Activated naive CD8-positive, alpha-beta T cell treated with anti-CD3 and anti-CD28 coated beads, Interleukin-2, amount 50 U/mL, for 16 hours (primary cell): ENCODE measurements at regions not wholly inside any gene's neighbourhood (a gene's known extent, or its start where the extent isn't known, plus 50 kb on each side); places are given as distances from the start of the nearest gene placed in this dataset.
"Not testable (repeated sequence)": the region's sequence is repeated elsewhere in the genome, so short reads cannot be mapped to it uniquely, and the experiment has no call there.

Experiments
- DNase-seq: peaks from one replicate; pipeline ENCODE4 v3.0.0-alpha.2; 2020; ENCODE audit warnings: low read depth, low spot score

DNA sequence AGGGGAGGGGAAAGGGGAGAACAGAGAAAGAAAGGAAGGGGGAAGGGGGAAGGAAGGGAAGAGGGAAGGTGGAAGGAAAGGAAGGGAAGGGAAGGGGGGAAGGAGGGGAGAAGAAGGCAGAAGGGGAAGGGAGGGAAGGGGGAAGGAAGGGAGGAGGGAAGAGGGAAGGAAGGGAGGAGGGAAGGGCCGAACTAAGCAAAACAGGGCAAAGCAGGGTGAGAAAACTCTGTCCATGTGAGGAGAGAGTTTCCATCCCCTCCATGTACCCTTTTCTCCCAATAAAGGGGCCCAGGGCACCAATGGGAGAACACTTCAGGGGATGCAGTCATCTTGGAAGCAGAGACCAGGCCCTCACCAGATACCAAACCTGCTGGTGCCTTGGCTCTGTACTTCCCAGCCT is 256.8 kb upstream of the CDH5 start:
- DNase-seq, result no peak

DNA sequence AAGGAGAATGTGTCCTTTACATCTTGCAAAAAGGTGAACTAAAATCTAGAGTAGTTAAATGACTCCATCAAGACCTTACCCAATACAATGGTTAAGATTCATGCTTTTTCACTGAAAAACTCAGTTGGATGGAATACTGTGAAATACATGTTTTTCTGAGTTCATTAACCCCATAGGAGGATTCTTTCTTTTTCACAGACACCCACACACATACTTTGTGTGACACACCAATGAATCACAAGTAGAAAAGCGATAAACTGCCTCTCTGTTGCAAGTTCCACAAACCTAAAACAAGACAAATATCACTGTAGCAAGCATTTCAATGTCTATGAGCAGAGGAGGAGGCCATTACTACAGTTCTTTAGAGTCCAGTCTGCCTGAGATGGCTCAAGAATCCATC is 258.8 kb upstream of the CDH5 start:
- DNase-seq, result no peak

DNA sequence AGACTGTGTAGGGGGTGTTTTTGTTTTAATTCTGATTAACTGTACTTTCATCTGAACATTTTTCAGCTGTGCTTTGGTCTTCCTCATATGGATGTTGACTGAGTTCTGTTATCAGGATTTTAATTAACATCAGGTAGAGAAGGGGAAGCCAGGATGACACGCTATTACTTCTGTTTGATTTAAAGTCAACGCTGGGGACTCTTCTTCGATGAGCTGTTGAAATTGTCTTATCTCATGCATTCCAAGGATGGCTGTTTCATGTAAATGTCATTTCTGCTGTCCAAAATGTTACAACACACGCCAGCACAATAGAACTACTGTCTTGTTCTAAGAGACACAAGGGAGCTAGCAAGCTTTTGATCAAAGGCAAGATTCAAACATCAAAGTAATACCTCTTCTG is 263.3 kb upstream of the CDH5 start:
- DNase-seq, result no peak

DNA sequence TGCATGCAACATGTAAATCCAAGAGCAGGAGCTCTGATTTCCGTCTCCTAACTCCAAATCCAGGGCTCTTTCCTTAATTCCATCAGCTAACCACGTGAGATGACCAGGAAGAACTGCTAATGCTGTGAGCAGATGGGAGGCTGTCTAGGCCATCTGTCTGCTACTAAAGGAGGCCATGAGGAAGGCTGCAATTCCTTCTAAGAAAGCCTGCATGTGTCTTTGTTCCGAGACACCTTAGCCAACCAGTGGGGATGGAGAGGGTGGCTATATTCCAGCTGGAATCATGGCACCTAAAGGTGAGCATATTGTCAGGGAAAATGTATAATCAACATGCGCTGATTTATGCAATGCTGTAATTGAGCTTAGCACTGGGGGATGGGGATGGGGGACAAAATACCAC is 267.2 kb upstream of the CDH5 start:
- DNase-seq, result no peak

DNA sequence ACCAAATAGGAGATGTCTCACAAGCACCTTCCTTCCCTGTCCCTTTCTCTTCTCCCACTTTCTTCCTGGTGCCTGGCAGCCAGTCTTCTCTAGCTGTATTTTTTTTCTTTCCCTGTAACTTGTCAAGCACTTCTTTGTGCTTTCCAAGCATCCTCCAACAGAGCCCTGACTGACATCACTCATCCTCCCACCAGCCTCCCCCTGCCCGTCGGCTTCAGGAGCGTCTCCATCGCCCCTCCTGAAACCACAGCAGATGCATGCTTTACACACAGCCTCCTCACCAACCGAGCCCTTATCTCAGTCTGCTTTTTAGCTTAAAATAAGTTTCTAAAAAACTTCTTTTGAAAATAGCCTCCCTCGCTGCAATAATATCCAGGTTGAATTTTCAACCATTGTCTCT is 268.7 kb upstream of the CDH5 start:
- no peak for DNase-seq

DNA sequence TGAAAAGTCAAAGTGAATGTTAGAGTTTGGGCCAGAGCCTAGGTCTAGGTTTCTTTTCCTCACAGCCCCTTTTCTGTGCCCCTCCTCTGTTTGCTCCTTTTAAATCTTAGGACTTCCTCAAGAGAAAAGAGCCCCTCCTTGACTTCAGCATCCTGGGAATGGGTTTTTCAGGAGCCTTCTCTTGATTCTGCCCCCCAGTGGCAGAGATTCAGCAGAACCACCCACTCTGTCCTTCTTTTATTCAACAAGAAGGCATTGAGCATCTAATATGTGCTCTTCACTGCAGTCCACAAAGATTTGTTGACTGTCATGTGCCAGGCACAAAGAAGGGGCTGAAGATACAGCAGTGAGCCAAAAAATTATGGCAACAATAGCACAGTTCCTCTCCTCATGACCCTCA is 270.8 kb upstream of the CDH5 start:
- DNase-seq, result no peak

DNA sequence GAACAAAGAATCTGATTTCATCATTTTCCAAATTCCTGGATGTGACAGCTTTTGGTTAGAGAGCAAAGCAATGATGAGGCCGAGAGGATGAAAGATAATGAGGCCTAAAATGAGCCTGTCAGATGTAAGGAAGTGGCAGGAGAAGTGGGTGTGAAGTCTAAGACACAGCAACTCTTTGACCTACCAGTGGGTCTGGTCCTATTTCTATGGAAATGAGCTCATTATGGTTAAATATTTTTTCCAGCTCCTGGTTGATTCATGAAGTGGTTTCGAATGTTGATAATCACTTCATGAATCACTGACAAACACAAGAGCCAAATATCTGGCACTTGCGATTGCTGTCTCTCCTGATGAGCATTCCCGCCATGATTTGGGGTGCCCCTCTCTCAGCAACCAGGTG is 273.3 kb upstream of the CDH5 start:
- DNase-seq, result no peak

DNA sequence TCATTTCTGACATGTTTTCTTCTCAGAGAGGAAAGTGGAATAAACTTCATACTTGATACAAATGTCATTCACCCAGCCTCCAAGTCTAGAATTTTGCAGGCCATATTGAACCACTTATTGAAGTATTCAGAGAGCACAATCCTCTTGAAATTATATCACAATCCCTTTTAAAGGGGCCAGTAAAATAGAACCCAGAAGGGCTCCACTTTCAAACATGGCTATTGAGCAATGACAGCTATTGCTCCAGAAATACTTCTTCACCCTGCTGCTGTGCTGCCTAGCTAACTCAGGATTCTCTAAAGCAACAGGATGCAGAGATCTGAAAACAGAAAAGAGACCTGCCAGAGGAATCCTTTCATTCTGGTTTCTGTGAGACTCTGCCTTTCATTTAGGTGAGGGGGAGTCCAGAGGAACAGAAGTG is 275.0 kb upstream of the CDH5 start:
- DNase-seq, result no peak

DNA sequence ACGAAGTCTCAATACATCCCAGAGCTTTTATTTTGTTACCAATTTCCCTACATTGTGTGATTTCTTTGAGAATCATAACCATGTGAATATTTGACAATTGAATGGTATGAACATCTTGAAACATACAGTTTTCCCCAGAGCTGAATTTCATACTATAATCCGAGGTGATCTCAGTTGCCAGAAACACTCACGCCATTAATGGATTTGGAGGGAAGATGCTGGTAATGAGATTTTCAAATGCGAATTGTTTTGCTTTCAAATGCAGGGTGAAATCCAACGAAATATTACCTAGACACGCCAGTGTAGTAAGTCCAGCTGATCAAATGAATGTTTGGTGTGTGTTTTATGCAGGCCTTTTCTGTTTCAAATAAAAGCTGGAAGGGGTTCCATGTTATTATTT is 277.8 kb upstream of the CDH5 start:
- no peak for DNase-seq

DNA sequence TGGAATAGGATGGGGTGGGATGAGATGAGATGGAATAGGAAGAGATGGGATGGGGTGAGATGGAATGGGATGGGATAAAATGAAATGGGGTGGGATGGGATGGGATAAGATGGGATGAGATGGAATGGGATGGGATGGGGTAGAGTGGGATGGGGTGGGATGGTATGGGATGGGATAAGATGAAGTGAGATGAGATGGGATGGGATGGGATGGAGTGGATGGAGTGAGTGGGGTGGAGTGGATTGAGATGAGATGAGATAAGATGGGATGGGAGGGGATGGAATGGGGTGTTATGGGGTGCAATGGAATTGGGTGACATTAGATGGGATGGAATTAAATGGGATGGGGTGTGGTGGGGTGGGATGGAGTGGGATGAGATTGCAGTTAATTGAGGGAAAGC is 279.2 kb upstream of the CDH5 start:
- DNase-seq, result no peak

DNA sequence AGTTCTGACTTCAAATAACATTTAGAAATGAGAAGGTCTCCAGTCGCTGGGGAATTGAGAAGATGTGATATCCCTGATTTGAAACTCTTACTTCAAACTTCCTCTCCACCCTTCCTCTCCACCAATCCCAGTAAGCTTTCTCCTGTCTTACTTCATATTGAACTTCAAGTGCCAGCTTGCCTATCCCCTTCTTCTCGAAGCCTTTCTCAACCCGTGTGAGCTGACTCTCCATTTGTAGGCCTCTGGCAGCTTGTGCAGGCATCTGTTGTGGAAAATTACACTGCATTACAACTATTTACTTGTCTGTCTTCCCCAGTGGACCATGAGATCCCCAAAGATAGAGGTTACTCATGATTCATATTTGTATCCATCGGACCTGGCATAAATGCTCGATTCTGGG is 280.8 kb upstream of the CDH5 start:
- DNase-seq, result no peak

DNA sequence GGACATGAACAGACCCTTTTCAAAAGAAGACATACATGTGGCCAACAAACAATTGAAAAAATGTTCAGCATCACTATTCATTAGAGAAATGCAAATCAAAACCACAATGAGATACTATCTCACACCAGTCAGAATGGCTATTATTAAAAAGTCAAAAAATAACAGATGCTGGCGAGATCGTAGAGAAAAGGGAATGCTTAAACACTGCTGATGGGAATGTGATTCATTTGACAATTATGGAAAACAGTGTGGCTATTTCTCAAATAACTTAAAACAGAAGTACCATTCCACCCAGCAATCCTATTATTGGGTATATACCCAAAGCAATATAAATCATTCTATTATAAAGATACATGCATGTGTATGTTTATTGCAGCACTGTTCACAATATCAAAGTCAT is 281.8 kb upstream of the CDH5 start:
- DNase-seq, result not testable (repeated sequence)

DNA sequence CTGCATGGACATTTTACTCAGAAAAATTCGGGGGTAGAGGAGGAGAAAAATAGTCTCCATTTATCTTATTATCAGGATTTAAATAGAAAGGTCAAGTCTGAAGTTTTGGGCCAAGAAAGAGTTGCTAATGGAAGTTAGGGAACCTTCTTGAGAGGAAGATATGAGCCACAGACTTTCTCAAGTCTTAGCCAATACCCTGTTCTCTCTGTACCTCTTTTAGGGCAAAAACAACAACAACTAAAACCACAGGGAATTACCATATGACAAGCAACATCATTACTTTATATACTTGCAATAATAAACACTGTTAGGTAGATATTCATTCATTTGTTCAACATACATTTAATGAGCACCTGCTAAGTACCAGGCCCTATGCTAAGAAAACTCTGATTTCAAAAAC is 282.2 kb upstream of the CDH5 start:
- DNase-seq, result no peak

DNA sequence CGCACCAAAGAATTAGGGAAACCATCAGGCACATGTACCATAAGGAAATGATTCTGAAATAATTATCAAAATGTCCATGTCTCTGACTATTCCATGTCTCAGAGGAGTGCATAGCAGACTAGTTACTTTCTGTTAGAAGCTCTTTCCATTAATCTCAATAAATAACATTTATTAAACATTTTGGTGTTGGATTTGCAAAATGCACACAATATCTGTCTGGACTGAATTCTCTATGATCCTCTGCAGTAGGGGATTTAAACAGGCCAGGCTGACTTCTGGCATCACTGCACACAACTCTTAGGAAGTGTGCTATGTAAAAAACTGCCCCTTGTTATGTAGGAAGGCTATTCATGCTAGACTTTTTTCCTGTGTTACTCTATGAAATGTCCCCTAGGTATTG is 283.3 kb upstream of the CDH5 start:
- DNase-seq, result no peak

DNA sequence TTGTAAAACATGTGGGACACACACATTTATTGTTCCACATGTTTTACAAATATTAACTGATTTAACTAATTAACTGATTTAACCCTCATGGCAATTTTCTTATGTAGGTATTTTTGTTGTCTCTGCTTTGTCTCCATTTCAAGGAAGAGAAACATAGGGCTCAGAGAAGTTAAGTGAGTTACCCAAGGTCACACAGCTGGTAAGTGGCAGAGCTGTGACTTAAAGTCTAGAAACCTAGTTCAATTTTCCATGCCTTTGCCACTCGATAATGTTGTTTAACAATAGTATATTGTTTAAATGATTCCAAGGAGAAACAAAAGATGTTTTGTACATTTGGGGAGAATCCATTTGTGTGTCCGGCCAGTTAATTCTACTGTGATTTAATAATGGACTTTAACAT is 284.1 kb upstream of the CDH5 start:
- no peak for DNase-seq

DNA sequence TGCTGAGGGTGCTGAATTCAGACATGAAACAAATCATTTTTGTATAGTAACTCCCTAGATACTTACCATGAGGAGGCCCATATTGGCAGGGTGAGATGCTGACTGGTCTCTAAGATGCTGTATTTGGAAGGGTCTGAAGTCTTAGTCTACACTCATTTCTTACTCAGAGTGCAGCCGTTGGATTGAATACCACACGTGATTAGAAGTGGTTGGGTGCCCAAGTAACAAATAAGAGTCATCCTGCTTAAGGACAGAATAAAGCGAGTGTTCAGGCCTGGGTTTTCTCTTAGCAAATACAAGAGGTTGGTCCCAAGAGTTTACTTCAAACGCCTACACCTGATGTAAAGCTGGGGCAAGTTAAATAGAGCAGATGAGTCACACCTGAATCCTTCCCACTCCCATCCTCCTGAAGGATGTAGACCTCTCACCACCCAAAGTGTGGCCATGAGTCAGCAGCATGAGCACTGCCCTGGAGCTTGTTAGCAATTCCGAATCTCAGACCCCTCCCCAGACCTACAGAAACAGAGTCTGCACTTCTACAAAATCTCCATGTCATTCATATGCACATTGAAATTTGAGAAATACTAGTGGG is 284.6 kb upstream of the CDH5 start:
- DNase-seq, result no peak

DNA sequence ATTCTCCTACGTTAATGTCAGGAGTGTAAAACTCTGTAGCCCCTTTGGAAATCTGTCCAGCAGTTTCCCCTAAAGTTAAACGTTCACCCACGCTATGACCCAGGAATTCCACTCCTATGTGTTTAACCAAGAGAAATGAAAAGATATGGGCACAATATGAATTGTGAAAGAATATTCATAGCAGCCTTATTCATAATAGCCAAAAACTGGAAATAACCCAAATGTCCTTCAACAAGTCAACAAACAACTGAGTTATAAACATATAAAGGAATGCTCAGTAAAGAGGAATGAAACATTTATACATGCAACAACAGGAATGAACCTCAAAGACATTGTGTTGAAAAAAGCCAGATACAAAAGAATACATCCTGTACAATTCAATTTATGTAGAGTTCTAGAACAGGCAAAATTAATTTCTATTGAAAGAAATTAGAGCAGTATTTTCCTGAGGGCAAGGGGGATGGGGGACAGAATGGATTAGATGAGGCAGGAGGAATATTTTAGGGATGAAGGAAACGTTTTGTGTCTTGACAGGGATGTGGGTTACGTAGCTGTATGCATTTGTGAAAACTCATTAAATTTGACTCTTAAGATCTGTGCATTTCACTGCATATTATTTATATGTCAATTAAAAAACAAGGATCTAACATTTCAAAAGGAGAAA is 286.7 kb upstream of the CDH5 start:
- no peak for DNase-seq

DNA sequence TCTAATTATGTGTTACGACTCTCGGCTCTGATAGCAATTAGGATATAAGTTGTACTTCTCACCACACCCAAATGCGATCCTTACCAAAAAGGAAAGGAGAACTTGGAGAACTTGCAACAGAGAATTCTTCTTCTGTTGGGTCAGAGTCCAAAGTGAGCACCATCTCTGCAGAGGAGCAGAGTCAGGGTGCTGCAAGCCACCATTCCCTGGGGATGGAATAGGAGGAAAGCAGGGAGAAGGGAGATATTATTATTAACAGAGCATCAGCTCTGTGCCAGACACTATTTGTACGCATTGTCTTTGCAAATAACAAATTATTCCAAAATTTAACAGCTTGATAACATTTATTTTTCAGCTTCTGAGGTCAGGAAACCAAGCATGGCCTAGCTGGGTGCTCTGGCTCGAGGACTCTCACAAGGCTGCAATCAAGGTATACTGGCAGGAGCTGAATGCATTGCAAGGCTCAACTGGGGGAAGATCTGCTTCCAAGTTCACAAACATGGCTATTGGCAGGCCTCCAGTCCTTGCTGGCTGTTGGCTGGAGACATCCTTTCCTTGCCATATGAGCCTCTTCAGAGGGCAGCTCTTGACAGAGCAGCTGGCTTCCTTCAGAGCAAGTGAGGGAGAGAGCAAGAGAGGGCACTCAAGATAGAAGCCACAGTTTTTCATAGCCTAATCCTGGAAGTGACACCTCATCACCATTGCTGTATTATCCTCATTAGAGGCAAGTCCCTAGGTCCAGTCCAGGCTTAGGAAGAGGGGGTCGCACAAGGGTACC is 296.2 kb upstream of the CDH5 start:
- DNase-seq, result no peak

DNA sequence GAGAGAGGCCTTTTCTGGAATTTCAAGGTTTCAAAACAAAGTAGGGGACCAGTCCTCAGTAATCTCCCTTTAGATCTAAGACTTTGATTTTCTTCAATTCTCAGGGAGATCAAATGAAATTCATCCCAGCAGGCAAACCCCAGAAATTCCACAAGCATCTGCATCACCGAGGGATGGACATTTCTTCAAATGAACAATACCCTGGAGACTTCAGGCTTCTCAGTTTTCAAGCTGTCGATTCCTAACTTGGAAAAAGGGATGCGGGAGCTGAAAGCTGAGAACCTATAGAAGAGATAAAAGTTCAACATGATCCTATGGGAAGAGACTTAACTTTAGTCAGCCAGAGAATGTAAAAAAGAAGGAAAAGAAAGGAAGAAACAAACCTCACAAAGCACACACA is 296.9 kb upstream of the CDH5 start:
- no peak for DNase-seq

DNA sequence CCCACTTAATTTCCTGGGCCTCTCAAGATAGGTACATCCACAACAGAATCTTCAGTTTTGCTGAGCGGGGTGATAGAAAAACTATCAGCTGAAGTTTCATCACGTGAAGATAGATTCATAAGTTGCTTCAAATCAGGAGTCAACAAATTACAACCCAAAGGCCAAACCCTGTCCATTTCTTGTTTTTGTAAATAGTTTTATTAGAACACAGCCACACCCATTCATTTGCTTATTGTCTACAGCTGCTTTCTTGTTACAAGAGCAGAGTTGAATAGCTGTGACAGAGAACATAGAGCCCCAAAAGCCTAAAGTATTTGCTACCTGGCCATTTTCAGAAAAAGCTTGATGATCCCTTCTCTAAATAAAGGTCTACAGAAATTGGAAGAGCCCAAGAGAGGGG is 300.1 kb upstream of the CDH5 start:
- DNase-seq, result no peak

DNA sequence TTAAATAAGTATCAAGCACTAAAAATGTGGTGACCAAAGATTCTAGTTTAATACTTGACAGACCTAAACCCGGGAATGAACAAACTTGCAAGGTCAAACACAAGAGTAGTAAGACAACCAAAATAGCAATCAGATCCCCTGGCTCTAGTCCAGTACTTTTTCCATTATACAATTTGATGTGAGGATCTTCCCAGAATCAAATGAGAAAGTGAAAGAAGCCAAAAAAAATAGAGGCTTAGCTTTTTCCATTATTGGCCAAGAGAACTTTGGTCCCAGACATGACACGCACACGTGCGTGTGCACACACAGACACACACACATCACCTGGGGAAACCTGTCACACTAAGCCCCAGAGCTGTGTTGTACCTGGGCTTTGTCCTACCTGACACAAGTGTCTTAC is 300.6 kb upstream of the CDH5 start:
- DNase-seq, result no peak

DNA sequence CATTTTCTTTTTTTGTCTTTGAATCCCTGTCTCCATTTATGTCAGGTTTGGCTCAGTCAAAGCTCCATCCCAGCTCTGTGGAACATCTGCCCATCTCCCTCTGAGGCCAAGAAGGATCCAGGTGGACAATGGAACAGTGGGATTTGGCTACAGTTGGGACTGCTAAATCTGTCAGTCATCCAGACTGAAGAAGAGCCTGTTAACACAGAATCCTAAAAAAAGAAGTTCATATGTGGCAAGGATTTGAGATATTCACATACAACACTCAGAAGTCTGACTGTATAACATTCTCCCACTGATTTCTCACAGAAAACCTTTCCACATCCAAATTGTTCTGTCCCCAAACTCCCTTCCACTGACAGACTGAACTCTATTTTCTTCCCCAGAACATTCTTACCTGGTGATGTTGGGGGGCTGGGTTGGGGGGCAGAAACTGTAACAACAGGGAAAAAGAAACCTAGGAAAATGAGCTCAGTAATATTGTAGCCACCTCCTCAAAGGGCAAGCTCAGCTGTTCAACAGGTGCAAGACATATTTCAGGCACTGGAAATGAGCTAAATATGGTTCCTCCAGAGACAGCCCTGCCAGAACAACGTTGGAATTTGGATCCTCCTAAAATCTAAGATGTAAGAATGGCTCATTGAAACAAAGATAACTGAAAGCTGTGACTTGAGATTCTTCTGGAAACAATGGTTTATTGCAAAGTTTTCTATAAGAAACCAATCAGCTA is 301.5 kb upstream of the CDH5 start:
- DNase-seq, result no peak

DNA sequence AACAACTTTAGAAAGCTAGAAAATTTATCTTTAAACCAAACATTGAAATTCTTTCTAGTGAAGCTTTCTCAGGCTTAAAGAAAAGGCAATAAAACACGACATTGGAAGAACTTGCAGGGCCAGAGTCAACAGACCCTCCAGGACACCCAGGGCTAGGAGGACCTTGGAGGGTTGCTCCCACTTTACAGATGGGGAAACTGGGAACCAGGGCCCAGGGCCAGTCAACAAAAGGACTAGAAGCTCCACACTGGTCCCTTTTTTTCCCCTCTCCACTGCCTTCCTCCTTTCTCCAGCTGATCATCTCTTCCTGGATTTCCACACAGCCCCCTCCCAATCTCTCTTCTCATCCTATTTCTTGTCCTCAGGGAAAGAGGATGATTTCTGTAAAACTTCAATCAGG is 307.7 kb upstream of the CDH5 start:
- no peak for DNase-seq
